H9 (cell line): ENCODE measurements at regions not wholly inside any gene's neighbourhood (a gene's known extent, or its start where the extent isn't known, plus 50 kb on each side); places are given as distances from the start of the nearest gene placed in this dataset.

Experiments used
- DNase-seq: peaks from one replicate; pipeline ENCODE4 v3.0.0-alpha.2; 2017
- H2AFZ ChIP-seq: one replicate; pipeline ENCODE4 v1.6.1; 2013; ENCODE audit warnings: mild to moderate bottlenecking, low read length, control low read depth, moderate library complexity
- H2AK5ac ChIP-seq: 2 replicates; pipeline ENCODE4 v1.6.1; 2013; ENCODE audit warnings: low read length, control low read depth, mixed read lengths; ENCODE audit not compliant: insufficient read length
- H2BK120ac ChIP-seq: one replicate; pipeline ENCODE4 v1.6.1; 2013; ENCODE audit warnings: low read depth, mild to moderate bottlenecking, low read length, control low read depth, inconsistent platforms; ENCODE audit not compliant: poor library complexity, severe bottlenecking
- H2BK12ac ChIP-seq: 2 replicates; pipeline ENCODE4 v1.6.1; 2013; ENCODE audit warnings: low read length, control low read depth, mixed read lengths, low read depth; ENCODE audit not compliant: insufficient read length
- H2BK15ac ChIP-seq: 2 replicates; pipeline ENCODE4 v1.6.1; 2013; ENCODE audit warnings: low read depth, low read length, control low read depth
- H2BK20ac ChIP-seq: one replicate; pipeline ENCODE4 v1.6.1; 2013; ENCODE audit warnings: low read depth, mild to moderate bottlenecking, low read length, control low read depth, inconsistent platforms; ENCODE audit not compliant: poor library complexity, severe bottlenecking
- H2BK5ac ChIP-seq: 2 replicates; pipeline ENCODE4 v1.6.1; 2013; ENCODE audit warnings: low read length, control low read depth, mixed read lengths; ENCODE audit not compliant: insufficient read length
- H3K14ac ChIP-seq: 2 replicates; pipeline ENCODE4 v1.6.1; 2013; ENCODE audit warnings: low read length, control low read depth; ENCODE audit not compliant: insufficient read depth
- H3K18ac ChIP-seq: 2 replicates; pipeline ENCODE4 v1.6.1; 2013; ENCODE audit warnings: low read depth, mild to moderate bottlenecking, mixed read lengths, low read length, control low read depth; ENCODE audit not compliant: insufficient read length
- H3K23ac ChIP-seq: 2 replicates; pipeline ENCODE4 v1.6.1; 2013; ENCODE audit warnings: low read length, control low read depth, mixed read lengths, low read depth; ENCODE audit not compliant: insufficient read length
- H3K23me2 ChIP-seq: 2 replicates; pipeline ENCODE4 v1.6.1; 2013; ENCODE audit warnings: low read depth, mild to moderate bottlenecking, mixed read lengths, low read length, control low read depth; ENCODE audit not compliant: insufficient read length, poor library complexity, severe bottlenecking
- H3K27ac ChIP-seq: 2 replicates; pipeline ENCODE4 v1.5.1; 2013; ENCODE audit warnings: low read length, control low read depth, mixed read lengths, low read depth; ENCODE audit not compliant: insufficient read length
- H3K27me3 ChIP-seq: 2 replicates; pipeline ENCODE4 v1.6.1; 2013; ENCODE audit warnings: low read length, control low read depth, inconsistent platforms; ENCODE audit not compliant: insufficient read depth
- H3K4ac ChIP-seq: 2 replicates; pipeline ENCODE4 v1.6.1; 2013; ENCODE audit warnings: low read depth, mild to moderate bottlenecking, control low read depth, inconsistent platforms, low read length, moderate library complexity
- H3K4me1 ChIP-seq: 2 replicates; pipeline ENCODE4 v1.6.1; 2013; ENCODE audit warnings: low read length, control low read depth, inconsistent platforms; ENCODE audit not compliant: insufficient read depth
- H3K4me2 ChIP-seq: 2 replicates; pipeline ENCODE4 v1.6.1; 2013; ENCODE audit warnings: low read length, control low read depth, mixed read lengths; ENCODE audit not compliant: insufficient read length, insufficient read depth
- H3K56ac ChIP-seq: 2 replicates; pipeline ENCODE4 v1.6.1; 2013; ENCODE audit warnings: low read depth, mild to moderate bottlenecking, mixed read lengths, low read length, control low read depth; ENCODE audit not compliant: insufficient read length
- H3K79me1 ChIP-seq: 2 replicates; pipeline ENCODE4 v1.6.1; 2013; ENCODE audit warnings: low read depth, mild to moderate bottlenecking, moderate library complexity, low read length, control low read depth, inconsistent platforms; ENCODE audit not compliant: insufficient read depth, poor library complexity, severe bottlenecking
- H3K79me2 ChIP-seq: 2 replicates; pipeline ENCODE4 v1.6.1; 2013; ENCODE audit warnings: low read length, control low read depth, inconsistent platforms; ENCODE audit not compliant: insufficient read depth
- H3K9ac ChIP-seq: 2 replicates; pipeline ENCODE4 v1.6.1; 2013; ENCODE audit warnings: low read length, control low read depth, mixed read lengths; ENCODE audit not compliant: insufficient read length; ENCODE audit errors: extremely low read depth
- H3K9me3 ChIP-seq: one replicate; pipeline ENCODE4 v1.6.1; 2013; ENCODE audit warnings: low read depth, low read length, inconsistent platforms; ENCODE audit not compliant: control insufficient read depth
- H3T11ph ChIP-seq: one replicate; pipeline ENCODE4 v1.6.1; 2013; ENCODE audit warnings: mild to moderate bottlenecking, low read length, control low read depth, inconsistent platforms
- H4K20me1 ChIP-seq: one replicate; pipeline ENCODE4 v1.6.1; 2013; ENCODE audit not compliant: control insufficient read depth, insufficient read length, insufficient read depth
- H4K5ac ChIP-seq: 2 replicates; pipeline ENCODE4 v1.6.1; 2013; ENCODE audit warnings: low read depth, mild to moderate bottlenecking, mixed read lengths, low read length, control low read depth; ENCODE audit not compliant: insufficient read length
- H4K8ac ChIP-seq: replicated peaks from 2 replicates; pipeline ENCODE4 v1.6.1; 2013; ENCODE audit warnings: low read length, control low read depth, mixed read lengths, low read depth; ENCODE audit not compliant: insufficient read length
- H4K91ac ChIP-seq: 2 replicates; pipeline ENCODE4 v1.6.1; 2013; ENCODE audit warnings: low read depth, mild to moderate bottlenecking, moderate library complexity, mixed read lengths, low read length, control low read depth; ENCODE audit not compliant: insufficient read length
- H3K27ac Mint-ChIP-seq, 3 experiments: 2 replicates in 2 of 3; 3 replicates in 1 of 3; pipeline ENCODE4 v1.8.0; 2020 to 2021; ENCODE audit warnings: mixed read lengths in 3 of 3, mild to moderate bottlenecking in 1 of 3, moderate library complexity in 1 of 3
- H3K27me3 Mint-ChIP-seq: 2 replicates; pipeline ENCODE4 v1.8.0; 2021; ENCODE audit warnings: low read depth, mild to moderate bottlenecking, moderate library complexity, mixed read lengths
- H3K36me3 Mint-ChIP-seq, 3 experiments: 2 replicates in 2 of 3; 3 replicates in 1 of 3; pipeline ENCODE4 v1.8.0; 2020 to 2021; ENCODE audit warnings: low read depth in 3 of 3, mixed read lengths in 3 of 3; ENCODE audit not compliant: insufficient read depth in 1 of 3
- H3K4me1 Mint-ChIP-seq, 2 experiments: 2 replicates each; pipeline ENCODE4 v1.8.0; 2020; ENCODE audit warnings: mixed read lengths in 2 of 2
- H3K4me3 Mint-ChIP-seq, 2 experiments: 2 replicates in 1 of 2; 3 replicates in 1 of 2; pipeline ENCODE4 v1.8.0; 2020 to 2021; ENCODE audit warnings: mild to moderate bottlenecking in 2 of 2, mixed read lengths in 2 of 2, moderate library complexity in 1 of 2
- H3K9me3 Mint-ChIP-seq, 2 experiments: 2 replicates in 1 of 2; 3 replicates in 1 of 2; pipeline ENCODE4 v1.8.0; 2020; ENCODE audit warnings: mild to moderate bottlenecking in 2 of 2, mixed read lengths in 2 of 2, moderate library complexity in 1 of 2
- CTCF ChIP-seq: fragments of 200-600 bp; sonication (generic); conservative IDR thresholded peaks from 3 replicates; pipeline ENCODE4 v1.8.0; 2021; ENCODE audit warnings: antibody characterized with exemption, mild to moderate bottlenecking
- WGBS: extraction: QIAGEN DNeasy Blood & Tissue Kit; methylation state at CpG from one replicate; pipeline ENCODE4 v1.1.7; 2013; ENCODE audit warnings: missing lambda C conversion rate, low lambda C conversion rate, mixed read lengths; ENCODE audit not compliant: insufficient read length; ENCODE audit errors: extremely low coverage; 5-methylcytosine and 5-hydroxymethylcytosine counted together

DNA sequence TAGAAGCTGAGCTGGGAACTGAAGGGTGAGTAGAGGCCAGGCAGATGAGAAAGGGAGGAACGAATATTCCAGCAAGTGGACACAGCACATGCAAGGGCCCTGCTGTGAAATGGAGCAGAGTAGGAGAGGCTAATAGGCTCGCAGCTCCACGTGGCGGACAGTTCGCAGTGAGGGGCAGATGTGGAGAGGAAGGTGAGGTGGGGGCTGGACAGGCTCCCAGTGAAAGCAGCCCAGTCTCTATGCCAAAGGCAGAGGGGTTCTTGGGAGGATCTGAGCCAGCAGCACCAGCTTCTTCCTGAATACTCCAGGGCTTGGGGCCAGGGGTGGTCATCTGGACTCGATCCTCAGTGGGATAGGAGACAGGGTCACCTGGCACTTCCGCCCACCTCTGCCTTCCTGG, 81.0 kb downstream of the CEBPB start:
- H2BK5ac ChIP-seq: no peak overlapping the region
- H3K4me2 ChIP-seq: no peak overlapping the region
- no peak overlapping the region for H2BK15ac ChIP-seq
- Mint-ChIP-seq H3K27ac (peak overlapping the region in 1 of 3 experiments; percentile 25; a peak in 1 of 7 replicates), H3K9me3 (no peaks in the 10 kb centered on the region), H3K36me3 (no peaks in the 10 kb centered on the region), H3K4me1 (peaks cover 14 to 18% of the 10 kb centered on the region in 2 experiments), H3K4me3 (no peak overlapping the region), H3K27me3 (no peaks in the 10 kb centered on the region)
- no peak overlapping the region for H3T11ph ChIP-seq
- H3K4me1 ChIP-seq: no peaks in the 10 kb centered on the region
- no peaks in the 10 kb centered on the region for H3K79me1 ChIP-seq
- H3K56ac ChIP-seq: no peak overlapping the region
- no peak for TF ChIP-seq CTCF
- no peak overlapping the region for H2BK12ac ChIP-seq
- no peaks in the 10 kb centered on the region for H3K27me3 ChIP-seq
- H3K9ac ChIP-seq: no peak overlapping the region
- H3K9me3 ChIP-seq: no peaks in the 10 kb centered on the region
- H3K23me2 ChIP-seq: no peaks in the 10 kb centered on the region
- H4K20me1 ChIP-seq: no peaks in the 10 kb centered on the region
- H4K8ac ChIP-seq: no peak overlapping the region
- no peak overlapping the region for H2AFZ ChIP-seq
- no peak overlapping the region for H3K27ac ChIP-seq
- H3K23ac ChIP-seq: no peak overlapping the region
- H2BK120ac ChIP-seq: no peak overlapping the region
- H2AK5ac ChIP-seq: no peak overlapping the region
- no peak overlapping the region for H4K91ac ChIP-seq
- H3K4ac ChIP-seq: no peak overlapping the region
- no peak for DNase-seq
- H2BK20ac ChIP-seq: no peak overlapping the region
- no peak overlapping the region for H3K18ac ChIP-seq
- WGBS: no CpG with 5 or more reads among the region's 7 CpGs
- H4K5ac ChIP-seq: no peak overlapping the region
- no peak overlapping the region for H3K14ac ChIP-seq
- H3K79me2 ChIP-seq: no peaks in the 10 kb centered on the region
